ENCODE measurements at regions not wholly inside any gene's neighbourhood (a gene's known extent, or its start where the extent isn't known, plus 50 kb on each side); places are given as distances from the start of the nearest gene placed in this dataset.

- TF ChIP-seq YY1 (IDR thresholded peaks at IDR 0.05; ENCODE audit: insufficient read depth, insufficient read length) (no peak), SUZ12 (IDR thresholded peaks at IDR 0.05; ENCODE audit: extremely low read depth, insufficient read depth, insufficient read length) (no peak), ZNF274 (IDR thresholded peaks at IDR 0.05; ENCODE audit: low read depth, low read length) (no peak)
Observed at GRCh38 chr4:106810122-106810521, 226.0 kb downstream of the DKK2 start.
